H9 (cell line): ENCODE measurements at regions not wholly inside any gene's neighbourhood (a gene's known extent, or its start where the extent isn't known, plus 50 kb on each side); places are given as distances from the start of the nearest gene placed in this dataset.

ENCODE experiments used
- DNase-seq: peaks from one replicate; pipeline ENCODE4 v3.0.0-alpha.2; 2017
- H2AFZ ChIP-seq: one replicate; pipeline ENCODE4 v1.6.1; 2013; ENCODE audit warnings: mild to moderate bottlenecking, low read length, control low read depth, moderate library complexity
- H2AK5ac ChIP-seq: 2 replicates; pipeline ENCODE4 v1.6.1; 2013; ENCODE audit warnings: low read length, control low read depth, mixed read lengths; ENCODE audit not compliant: insufficient read length
- H2BK120ac ChIP-seq: one replicate; pipeline ENCODE4 v1.6.1; 2013; ENCODE audit warnings: low read depth, mild to moderate bottlenecking, low read length, control low read depth, inconsistent platforms; ENCODE audit not compliant: poor library complexity, severe bottlenecking
- H2BK12ac ChIP-seq: 2 replicates; pipeline ENCODE4 v1.6.1; 2013; ENCODE audit warnings: low read length, control low read depth, mixed read lengths, low read depth; ENCODE audit not compliant: insufficient read length
- H2BK15ac ChIP-seq: 2 replicates; pipeline ENCODE4 v1.6.1; 2013; ENCODE audit warnings: low read depth, low read length, control low read depth
- H2BK20ac ChIP-seq: one replicate; pipeline ENCODE4 v1.6.1; 2013; ENCODE audit warnings: low read depth, mild to moderate bottlenecking, low read length, control low read depth, inconsistent platforms; ENCODE audit not compliant: poor library complexity, severe bottlenecking
- H2BK5ac ChIP-seq: 2 replicates; pipeline ENCODE4 v1.6.1; 2013; ENCODE audit warnings: low read length, control low read depth, mixed read lengths; ENCODE audit not compliant: insufficient read length
- H3K14ac ChIP-seq: 2 replicates; pipeline ENCODE4 v1.6.1; 2013; ENCODE audit warnings: low read length, control low read depth; ENCODE audit not compliant: insufficient read depth
- H3K18ac ChIP-seq: 2 replicates; pipeline ENCODE4 v1.6.1; 2013; ENCODE audit warnings: low read depth, mild to moderate bottlenecking, mixed read lengths, low read length, control low read depth; ENCODE audit not compliant: insufficient read length
- H3K23ac ChIP-seq: 2 replicates; pipeline ENCODE4 v1.6.1; 2013; ENCODE audit warnings: low read length, control low read depth, mixed read lengths, low read depth; ENCODE audit not compliant: insufficient read length
- H3K23me2 ChIP-seq: 2 replicates; pipeline ENCODE4 v1.6.1; 2013; ENCODE audit warnings: low read depth, mild to moderate bottlenecking, mixed read lengths, low read length, control low read depth; ENCODE audit not compliant: insufficient read length, poor library complexity, severe bottlenecking
- H3K27ac ChIP-seq: 2 replicates; pipeline ENCODE4 v1.5.1; 2013; ENCODE audit warnings: low read length, control low read depth, mixed read lengths, low read depth; ENCODE audit not compliant: insufficient read length
- H3K27me3 ChIP-seq: 2 replicates; pipeline ENCODE4 v1.6.1; 2013; ENCODE audit warnings: low read length, control low read depth, inconsistent platforms; ENCODE audit not compliant: insufficient read depth
- H3K4ac ChIP-seq: 2 replicates; pipeline ENCODE4 v1.6.1; 2013; ENCODE audit warnings: low read depth, mild to moderate bottlenecking, control low read depth, inconsistent platforms, low read length, moderate library complexity
- H3K4me1 ChIP-seq: 2 replicates; pipeline ENCODE4 v1.6.1; 2013; ENCODE audit warnings: low read length, control low read depth, inconsistent platforms; ENCODE audit not compliant: insufficient read depth
- H3K4me2 ChIP-seq: 2 replicates; pipeline ENCODE4 v1.6.1; 2013; ENCODE audit warnings: low read length, control low read depth, mixed read lengths; ENCODE audit not compliant: insufficient read length, insufficient read depth
- H3K56ac ChIP-seq: 2 replicates; pipeline ENCODE4 v1.6.1; 2013; ENCODE audit warnings: low read depth, mild to moderate bottlenecking, mixed read lengths, low read length, control low read depth; ENCODE audit not compliant: insufficient read length
- H3K79me1 ChIP-seq: 2 replicates; pipeline ENCODE4 v1.6.1; 2013; ENCODE audit warnings: low read depth, mild to moderate bottlenecking, moderate library complexity, low read length, control low read depth, inconsistent platforms; ENCODE audit not compliant: insufficient read depth, poor library complexity, severe bottlenecking
- H3K79me2 ChIP-seq: 2 replicates; pipeline ENCODE4 v1.6.1; 2013; ENCODE audit warnings: low read length, control low read depth, inconsistent platforms; ENCODE audit not compliant: insufficient read depth
- H3K9ac ChIP-seq: 2 replicates; pipeline ENCODE4 v1.6.1; 2013; ENCODE audit warnings: low read length, control low read depth, mixed read lengths; ENCODE audit not compliant: insufficient read length; ENCODE audit errors: extremely low read depth
- H3K9me3 ChIP-seq: one replicate; pipeline ENCODE4 v1.6.1; 2013; ENCODE audit warnings: low read depth, low read length, inconsistent platforms; ENCODE audit not compliant: control insufficient read depth
- H3T11ph ChIP-seq: one replicate; pipeline ENCODE4 v1.6.1; 2013; ENCODE audit warnings: mild to moderate bottlenecking, low read length, control low read depth, inconsistent platforms
- H4K20me1 ChIP-seq: one replicate; pipeline ENCODE4 v1.6.1; 2013; ENCODE audit not compliant: control insufficient read depth, insufficient read length, insufficient read depth
- H4K5ac ChIP-seq: 2 replicates; pipeline ENCODE4 v1.6.1; 2013; ENCODE audit warnings: low read depth, mild to moderate bottlenecking, mixed read lengths, low read length, control low read depth; ENCODE audit not compliant: insufficient read length
- H4K8ac ChIP-seq: replicated peaks from 2 replicates; pipeline ENCODE4 v1.6.1; 2013; ENCODE audit warnings: low read length, control low read depth, mixed read lengths, low read depth; ENCODE audit not compliant: insufficient read length
- H4K91ac ChIP-seq: 2 replicates; pipeline ENCODE4 v1.6.1; 2013; ENCODE audit warnings: low read depth, mild to moderate bottlenecking, moderate library complexity, mixed read lengths, low read length, control low read depth; ENCODE audit not compliant: insufficient read length
- H3K27ac Mint-ChIP-seq, 3 experiments: 2 replicates in 2 of 3; 3 replicates in 1 of 3; pipeline ENCODE4 v1.8.0; 2020 to 2021; ENCODE audit warnings: mixed read lengths in 3 of 3, mild to moderate bottlenecking in 1 of 3, moderate library complexity in 1 of 3
- H3K27me3 Mint-ChIP-seq: 2 replicates; pipeline ENCODE4 v1.8.0; 2021; ENCODE audit warnings: low read depth, mild to moderate bottlenecking, moderate library complexity, mixed read lengths
- H3K36me3 Mint-ChIP-seq, 3 experiments: 2 replicates in 2 of 3; 3 replicates in 1 of 3; pipeline ENCODE4 v1.8.0; 2020 to 2021; ENCODE audit warnings: low read depth in 3 of 3, mixed read lengths in 3 of 3; ENCODE audit not compliant: insufficient read depth in 1 of 3
- H3K4me1 Mint-ChIP-seq, 2 experiments: 2 replicates each; pipeline ENCODE4 v1.8.0; 2020; ENCODE audit warnings: mixed read lengths in 2 of 2
- H3K4me3 Mint-ChIP-seq, 2 experiments: 2 replicates in 1 of 2; 3 replicates in 1 of 2; pipeline ENCODE4 v1.8.0; 2020 to 2021; ENCODE audit warnings: mild to moderate bottlenecking in 2 of 2, mixed read lengths in 2 of 2, moderate library complexity in 1 of 2
- H3K9me3 Mint-ChIP-seq, 2 experiments: 2 replicates in 1 of 2; 3 replicates in 1 of 2; pipeline ENCODE4 v1.8.0; 2020; ENCODE audit warnings: mild to moderate bottlenecking in 2 of 2, mixed read lengths in 2 of 2, moderate library complexity in 1 of 2
- WGBS: extraction: QIAGEN DNeasy Blood & Tissue Kit; methylation state at CpG from one replicate; pipeline ENCODE4 v1.1.7; 2013; ENCODE audit warnings: missing lambda C conversion rate, low lambda C conversion rate, mixed read lengths; ENCODE audit not compliant: insufficient read length; ENCODE audit errors: extremely low coverage; 5-methylcytosine and 5-hydroxymethylcytosine counted together
- TF ChIP-seq, protein P1 (sequence below): fragments of 200-600 bp; sonication (generic); conservative IDR thresholded peaks from 3 replicates; pipeline ENCODE4 v1.8.0; 2021; ENCODE audit warnings: antibody characterized with exemption, mild to moderate bottlenecking

- Histone ChIP-seq H3K18ac (no peak overlapping the region), H2BK120ac (no peak overlapping the region), H3K4me1 (no peaks in the 10 kb centered on the region), H3K14ac (no peak overlapping the region), H2BK15ac (no peak overlapping the region), H3K79me2 (no peaks in the 10 kb centered on the region), H4K20me1 (no peaks in the 10 kb centered on the region), H3K4ac (no peak overlapping the region), H4K5ac (no peak overlapping the region), H3K4me2 (no peak overlapping the region), H3K23me2 (no peaks in the 10 kb centered on the region), H3K23ac (no peak overlapping the region), H3K9ac (no peak overlapping the region), H3K27me3 (no peaks in the 10 kb centered on the region), H3T11ph (no peak overlapping the region), H4K91ac (no peak overlapping the region), H3K56ac (no peak overlapping the region), H4K8ac (no peak overlapping the region), H3K79me1 (no peaks in the 10 kb centered on the region), H3K27ac (no peak overlapping the region), H2BK5ac (no peak overlapping the region), H2AK5ac (no peak overlapping the region), H2AFZ (no peak overlapping the region), H3K9me3 (peaks cover 35% of the 10 kb centered on the region), H2BK12ac (no peak overlapping the region), H2BK20ac (no peak overlapping the region)
- Mint-ChIP-seq H3K36me3 (peaks cover 11 to 15% (median 15%) of the 10 kb centered on the region in 3 experiments), H3K4me1 (peaks cover 23 to 31% of the 10 kb centered on the region in 2 experiments), H3K4me3 (no peak overlapping the region), H3K27me3 (peaks cover 17% of the 10 kb centered on the region), H3K27ac (no peak overlapping the region), H3K9me3 (peaks cover 41 to 50% of the 10 kb centered on the region in 2 experiments)
- TF ChIP-seq, protein P1, sequence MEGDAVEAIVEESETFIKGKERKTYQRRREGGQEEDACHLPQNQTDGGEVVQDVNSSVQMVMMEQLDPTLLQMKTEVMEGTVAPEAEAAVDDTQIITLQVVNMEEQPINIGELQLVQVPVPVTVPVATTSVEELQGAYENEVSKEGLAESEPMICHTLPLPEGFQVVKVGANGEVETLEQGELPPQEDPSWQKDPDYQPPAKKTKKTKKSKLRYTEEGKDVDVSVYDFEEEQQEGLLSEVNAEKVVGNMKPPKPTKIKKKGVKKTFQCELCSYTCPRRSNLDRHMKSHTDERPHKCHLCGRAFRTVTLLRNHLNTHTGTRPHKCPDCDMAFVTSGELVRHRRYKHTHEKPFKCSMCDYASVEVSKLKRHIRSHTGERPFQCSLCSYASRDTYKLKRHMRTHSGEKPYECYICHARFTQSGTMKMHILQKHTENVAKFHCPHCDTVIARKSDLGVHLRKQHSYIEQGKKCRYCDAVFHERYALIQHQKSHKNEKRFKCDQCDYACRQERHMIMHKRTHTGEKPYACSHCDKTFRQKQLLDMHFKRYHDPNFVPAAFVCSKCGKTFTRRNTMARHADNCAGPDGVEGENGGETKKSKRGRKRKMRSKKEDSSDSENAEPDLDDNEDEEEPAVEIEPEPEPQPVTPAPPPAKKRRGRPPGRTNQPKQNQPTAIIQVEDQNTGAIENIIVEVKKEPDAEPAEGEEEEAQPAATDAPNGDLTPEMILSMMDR, result no peak
- WGBS, result no CpG with 5 or more reads among the region's 3 CpGs
- DNase-seq, result no peak
These were observed 59.2 kb upstream of the C15orf39 start for GRCh38 chr15:75142499-75142898.
